HG02571 (cell line): ENCODE measurements at regions not wholly inside any gene's neighbourhood (a gene's known extent, or its start where the extent isn't known, plus 50 kb on each side); places are given as distances from the start of the nearest gene placed in this dataset.

Source experiments
- ATAC-seq: cut with Tn5 transposase; IDR thresholded peaks from one replicate; pipeline ENCODE4 v1.9.1; 2021; ENCODE audit warnings: mild to moderate bottlenecking, moderate library complexity; ENCODE audit not compliant: unreplicated experiment

- no peak for ATAC-seq
Measured at GRCh38 chr7:10919923-10920322, 53.7 kb upstream of the PHF14 start.
